Lung (tissue), 11 donors: ENCODE measurements at regions not wholly inside any gene's neighbourhood (a gene's known extent, or its start where the extent isn't known, plus 50 kb on each side); places are given as distances from the start of the nearest gene placed in this dataset.

Experiments
- ATAC-seq: fragments of 200-7000 bp; cut with Tn5 transposase; one replicate; pipeline ENCODE4 v1.9.1; 2020; ENCODE audit warnings: moderate number of reproducible peaks; ENCODE audit not compliant: insufficient read depth, low FRiP score
- DNase-seq, 3 donors: peaks; one replicate each; pipeline ENCODE4 v3.0.0-alpha.2; 2013 to 2017
- H3K27ac ChIP-seq, 2 donors: one replicate each; pipeline ENCODE4 v1.5.1; 2013; ENCODE audit warnings: mild to moderate bottlenecking in 2 of 2, moderate library complexity in 2 of 2, control low read depth in 1 of 2, inconsistent platforms in 1 of 2, low read depth in 1 of 2, low read length in 1 of 2
- H3K27me3 ChIP-seq, 3 donors: one replicate each; pipeline ENCODE4 v1.5.1; 2013; ENCODE audit warnings: low read length in 2 of 3; ENCODE audit not compliant: control insufficient read depth in 3 of 3, insufficient read depth in 3 of 3
- H3K36me3 ChIP-seq, 4 donors: one replicate each; pipeline ENCODE4 v1.5.1; 2013; ENCODE audit warnings: low read length in 4 of 4, mild to moderate bottlenecking in 1 of 4, moderate library complexity in 1 of 4; ENCODE audit not compliant: control insufficient read depth in 4 of 4, insufficient read depth in 4 of 4
- H3K4me1 ChIP-seq, 5 donors: one replicate each; pipeline ENCODE4 v1.5.1; 2013; ENCODE audit warnings: low read length in 5 of 5, mild to moderate bottlenecking in 2 of 5, moderate library complexity in 1 of 5; ENCODE audit not compliant: control insufficient read depth in 5 of 5, insufficient read depth in 5 of 5
- H3K4me3 ChIP-seq: one replicate; pipeline ENCODE4 v1.5.1; 2013; ENCODE audit warnings: mild to moderate bottlenecking, control low read depth, moderate library complexity
- H3K9ac ChIP-seq, 2 donors: one replicate each; pipeline ENCODE4 v1.5.1; 2013; ENCODE audit warnings: low read length in 2 of 2, control low read depth in 1 of 2; ENCODE audit not compliant: insufficient read depth in 1 of 2
- H3K9me3 ChIP-seq, 4 donors: one replicate each; pipeline ENCODE4 v1.5.1; 2013; ENCODE audit warnings: low read length in 3 of 4, mild to moderate bottlenecking in 1 of 4, moderate library complexity in 1 of 4; ENCODE audit not compliant: control insufficient read depth in 4 of 4, insufficient read depth in 3 of 4
- CTCF ChIP-seq: IDR thresholded peaks from 2 replicates; pipeline ENCODE4 v1.5.1; 2012; ENCODE audit warnings: mild to moderate bottlenecking; ENCODE audit errors: control extremely low read depth, extremely low read depth
- WGBS, 2 donors: extraction: QIAGEN DNeasy Blood & Tissue Kit; methylation state at CpG; one replicate each; pipeline ENCODE4 v1.1.7; 2013; 5-methylcytosine and 5-hydroxymethylcytosine counted together
- donor health status: control.
- donor health status: control.
- donor health status: Bipolar disorder and iron deficiency.
- donor health status: healthy.
- donor health status: DM: yes; HTN: yes; CAD: no.

- no peaks in the 10 kb centered on the region for H3K9me3 ChIP-seq
- H3K4me1 ChIP-seq = peaks cover 0 to 3% (median 0%) of the 10 kb centered on the region in 5 donors
- WGBS, 2 donors = 67 to 69% methylated on average over 11 of the region's 11 CpGs
- DNase-seq (peak in 1 of 3 donors; percentile 26), ATAC-seq (no peak)
- no peaks in the 10 kb centered on the region for H3K27me3 ChIP-seq
- TF ChIP-seq CTCF = no peak
- H3K4me3 ChIP-seq = no peak overlapping the region
- no peak overlapping the region for H3K27ac ChIP-seq
- no peak overlapping the region for H3K9ac ChIP-seq
- H3K36me3 ChIP-seq = no peaks in the 10 kb centered on the region
Observed at GRCh38 chr5:103346162-103346748, 87.7 kb downstream of the MACIR start.

- Histone ChIP-seq H3K27ac (no peak overlapping the region), H3K9me3 (no peaks in the 10 kb centered on the region), H3K4me1 (peaks cover 0 to 3% (median 0%) of the 10 kb centered on the region in 5 donors), H3K9ac (no peak overlapping the region), H3K4me3 (no peak overlapping the region), H3K36me3 (no peaks in the 10 kb centered on the region), H3K27me3 (no peaks in the 10 kb centered on the region)
- DNase-seq = no peak
- no peak for TF ChIP-seq CTCF
- no peak for ATAC-seq
- 75 to 91% methylated on average over 3 of the region's 3 CpGs for WGBS, 2 donors
Observed at GRCh38 chr5:103345461-103345860, 86.9 kb downstream of the MACIR start.

GRCh38 chr5:103340717-103341388 is 82.3 kb downstream of the MACIR start:
- H3K9ac ChIP-seq = no peak overlapping the region
- H3K4me3 ChIP-seq = no peak overlapping the region
- no peak overlapping the region for H3K27ac ChIP-seq
- H3K27me3 ChIP-seq = no peaks in the 10 kb centered on the region
- no peaks in the 10 kb centered on the region for H3K36me3 ChIP-seq
- 39 to 53% methylated on average over 5 of the region's 5 CpGs for WGBS, 2 donors
- TF ChIP-seq CTCF = no peak
- H3K9me3 ChIP-seq = no peaks in the 10 kb centered on the region
- no peaks in the 10 kb centered on the region for H3K4me1 ChIP-seq
- no peak for DNase-seq
- ATAC-seq = no peak

- Histone ChIP-seq H3K27me3 (no peaks in the 10 kb centered on the region), H3K9ac (no peak overlapping the region), H3K36me3 (no peaks in the 10 kb centered on the region), H3K4me1 (no peaks in the 10 kb centered on the region), H3K9me3 (no peaks in the 10 kb centered on the region), H3K4me3 (no peak overlapping the region), H3K27ac (no peak overlapping the region)
- no peak for TF ChIP-seq CTCF
- DNase-seq (no peak), ATAC-seq (no peak)
- 89 to 97% methylated on average over 2 of the region's 2 CpGs for WGBS, 2 donors
Observed at GRCh38 chr5:103340132-103340531, 81.6 kb downstream of the MACIR start.
